ENCODE measurements at regions not wholly inside any gene's neighbourhood (a gene's known extent, or its start where the extent isn't known, plus 50 kb on each side); places are given as distances from the start of the nearest gene placed in this dataset.
"Not testable (repeated sequence)": the region's sequence is repeated elsewhere in the genome, so short reads cannot be mapped to it uniquely, and the experiment has no call there.

DNA sequence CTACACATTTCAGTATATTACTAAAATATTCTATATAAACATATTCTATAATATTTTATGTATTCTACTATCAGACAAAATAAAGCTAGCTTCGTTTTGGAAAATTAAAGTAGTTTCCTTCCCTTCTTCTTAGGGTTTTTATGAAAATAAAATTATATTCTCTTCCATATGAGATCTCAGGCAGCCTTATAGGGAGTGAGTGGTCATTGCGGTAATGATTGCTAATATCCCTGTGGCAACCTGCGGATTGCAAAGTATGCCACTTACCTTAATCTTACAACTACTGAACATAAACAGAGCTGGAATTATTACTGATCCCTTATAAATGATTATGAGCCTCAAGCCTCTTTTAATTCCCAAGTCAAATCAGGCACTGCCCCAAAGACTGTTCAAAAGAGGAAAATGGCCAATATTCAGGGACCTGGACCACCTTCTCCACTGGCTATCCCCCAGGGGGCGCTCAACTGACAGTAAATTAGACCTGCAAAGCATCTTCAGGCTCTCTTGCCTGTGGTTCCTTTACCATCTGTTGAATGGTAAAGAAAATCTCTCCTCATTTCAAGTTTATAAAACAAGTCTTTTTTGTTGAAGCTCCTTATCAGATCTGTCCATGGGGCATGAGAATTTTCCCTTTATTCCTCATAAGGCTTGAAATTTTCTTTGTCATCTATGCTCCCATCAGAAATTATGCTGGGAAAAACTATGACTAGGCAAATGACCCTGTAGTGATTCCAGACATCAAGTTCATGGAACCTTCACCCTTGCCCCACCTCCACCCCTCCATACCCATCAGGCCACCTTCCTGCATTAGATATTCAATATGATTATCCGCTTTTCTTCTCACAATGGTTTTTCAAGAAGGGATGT is 163.9 kb downstream of the CEMIP2 start:
- no peaks in the 10 kb centered on the region for H3K36me3 ChIP-seq (replicated peaks; ENCODE audit: insufficient read depth, low read depth)
- DNase-seq (ENCODE audit: low spot score) = peak; percentile 89
- H3K4me1 ChIP-seq (ENCODE audit: insufficient read depth) = no peaks in the 10 kb centered on the region
- no peaks in the 10 kb centered on the region for H4K20me1 ChIP-seq (ENCODE audit: insufficient read depth, poor library complexity, severe bottlenecking)
- no peaks in the 10 kb centered on the region for H3K79me2 ChIP-seq
- no peaks in the 10 kb centered on the region for H3K9me3 ChIP-seq (ENCODE audit: low read depth)
- H3K27ac ChIP-seq = no peak overlapping the region
- WGBS (ENCODE audit: low lambda C conversion rate, missing lambda C conversion rate) = 56% methylated on average over 5 of the region's 5 CpGs
- H3K4me3 ChIP-seq = no peak overlapping the region
- TF ChIP-seq, protein P1, sequence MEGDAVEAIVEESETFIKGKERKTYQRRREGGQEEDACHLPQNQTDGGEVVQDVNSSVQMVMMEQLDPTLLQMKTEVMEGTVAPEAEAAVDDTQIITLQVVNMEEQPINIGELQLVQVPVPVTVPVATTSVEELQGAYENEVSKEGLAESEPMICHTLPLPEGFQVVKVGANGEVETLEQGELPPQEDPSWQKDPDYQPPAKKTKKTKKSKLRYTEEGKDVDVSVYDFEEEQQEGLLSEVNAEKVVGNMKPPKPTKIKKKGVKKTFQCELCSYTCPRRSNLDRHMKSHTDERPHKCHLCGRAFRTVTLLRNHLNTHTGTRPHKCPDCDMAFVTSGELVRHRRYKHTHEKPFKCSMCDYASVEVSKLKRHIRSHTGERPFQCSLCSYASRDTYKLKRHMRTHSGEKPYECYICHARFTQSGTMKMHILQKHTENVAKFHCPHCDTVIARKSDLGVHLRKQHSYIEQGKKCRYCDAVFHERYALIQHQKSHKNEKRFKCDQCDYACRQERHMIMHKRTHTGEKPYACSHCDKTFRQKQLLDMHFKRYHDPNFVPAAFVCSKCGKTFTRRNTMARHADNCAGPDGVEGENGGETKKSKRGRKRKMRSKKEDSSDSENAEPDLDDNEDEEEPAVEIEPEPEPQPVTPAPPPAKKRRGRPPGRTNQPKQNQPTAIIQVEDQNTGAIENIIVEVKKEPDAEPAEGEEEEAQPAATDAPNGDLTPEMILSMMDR (IDR thresholded peaks at IDR 0.05; ENCODE audit: poor library complexity) = peak; percentile 87
- no peak for TF ChIP-seq EZH2phosphoT487 (IDR thresholded peaks at IDR 0.05; ENCODE audit: low read depth, severe bottlenecking, unreplicated experiment)
- no peaks in the 10 kb centered on the region for H3K27me3 ChIP-seq
- no peak overlapping the region for H2AFZ ChIP-seq
- no peaks in the 10 kb centered on the region for H3K9me2 ChIP-seq (replicated peaks; ENCODE audit: insufficient read depth)
- no peak overlapping the region for H3K4me2 ChIP-seq

DNA sequence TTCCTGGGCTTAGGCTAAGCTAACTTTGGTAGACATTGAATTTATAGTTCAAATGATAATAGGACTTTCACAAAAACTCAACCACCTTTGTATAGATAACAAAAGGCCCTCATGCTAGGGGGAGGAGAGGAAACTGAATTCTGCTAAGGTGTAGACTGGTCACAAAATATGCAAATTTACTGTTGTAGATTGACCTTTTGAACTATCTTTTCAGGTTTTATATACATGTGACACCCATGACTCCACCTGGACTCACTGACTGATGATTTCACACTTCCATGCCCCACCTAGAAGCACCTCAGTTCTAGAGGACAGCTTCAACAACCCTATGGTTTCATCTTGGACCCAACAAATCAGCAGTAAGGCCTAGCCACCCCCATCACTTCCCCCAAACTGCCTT is 165.7 kb downstream of the CEMIP2 start:
- Histone ChIP-seq H3K9me3 (ENCODE audit: low read depth) (no peaks in the 10 kb centered on the region), H4K20me1 (ENCODE audit: insufficient read depth, poor library complexity, severe bottlenecking) (no peaks in the 10 kb centered on the region), H3K4me1 (ENCODE audit: insufficient read depth) (no peaks in the 10 kb centered on the region), H3K4me2 (no peak overlapping the region), H3K36me3 (replicated peaks; ENCODE audit: insufficient read depth, low read depth) (no peaks in the 10 kb centered on the region), H3K27ac (no peak overlapping the region), H2AFZ (no peak overlapping the region), H3K79me2 (no peaks in the 10 kb centered on the region), H3K27me3 (no peaks in the 10 kb centered on the region), H3K9me2 (replicated peaks; ENCODE audit: insufficient read depth) (no peaks in the 10 kb centered on the region), H3K4me3 (no peak overlapping the region)
- TF ChIP-seq, protein P1 (IDR thresholded peaks at IDR 0.05; ENCODE audit: poor library complexity) = no peak
- TF ChIP-seq EZH2phosphoT487 (IDR thresholded peaks at IDR 0.05; ENCODE audit: low read depth, severe bottlenecking, unreplicated experiment) (no peak), EZH2 (IDR thresholded peaks at IDR 0.05; ENCODE audit: borderline replicate concordance) (no peak)
- DNase-seq (ENCODE audit: low spot score) = no peak

DNA sequence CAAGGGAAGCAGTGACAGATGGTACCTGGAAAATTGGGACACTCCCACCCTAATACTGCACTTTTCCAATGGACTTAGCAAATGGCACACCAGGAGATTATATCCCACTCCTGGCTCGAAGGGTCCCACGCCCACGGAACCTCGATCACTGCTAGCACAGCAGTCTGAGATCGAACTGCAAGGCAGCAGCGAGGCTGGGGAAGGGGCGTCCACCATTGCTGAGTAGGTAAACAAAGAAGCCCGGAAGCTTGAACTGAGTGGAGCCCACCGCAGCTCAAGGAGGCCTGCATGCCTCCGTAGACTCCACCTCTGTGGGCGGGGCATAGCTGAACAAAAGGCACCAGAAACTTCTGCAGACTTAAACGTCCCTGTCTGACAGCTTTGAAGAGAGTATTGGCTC is 172.6 kb downstream of the CEMIP2 start:
- not testable (repeated sequence) for H3K36me3 ChIP-seq (replicated peaks; ENCODE audit: insufficient read depth, low read depth); H3K4me3 ChIP-seq; H3K27me3 ChIP-seq; H3K4me2 ChIP-seq; H3K79me2 ChIP-seq; H3K9me2 ChIP-seq (replicated peaks; ENCODE audit: insufficient read depth); H3K4me1 ChIP-seq (ENCODE audit: insufficient read depth); H3K9me3 ChIP-seq (ENCODE audit: low read depth); H4K20me1 ChIP-seq (ENCODE audit: insufficient read depth, poor library complexity, severe bottlenecking); H2AFZ ChIP-seq; DNase-seq (ENCODE audit: low spot score); H3K27ac ChIP-seq
- 77% methylated on average over 12 of the region's 12 CpGs for WGBS (ENCODE audit: low lambda C conversion rate, missing lambda C conversion rate)

DNA sequence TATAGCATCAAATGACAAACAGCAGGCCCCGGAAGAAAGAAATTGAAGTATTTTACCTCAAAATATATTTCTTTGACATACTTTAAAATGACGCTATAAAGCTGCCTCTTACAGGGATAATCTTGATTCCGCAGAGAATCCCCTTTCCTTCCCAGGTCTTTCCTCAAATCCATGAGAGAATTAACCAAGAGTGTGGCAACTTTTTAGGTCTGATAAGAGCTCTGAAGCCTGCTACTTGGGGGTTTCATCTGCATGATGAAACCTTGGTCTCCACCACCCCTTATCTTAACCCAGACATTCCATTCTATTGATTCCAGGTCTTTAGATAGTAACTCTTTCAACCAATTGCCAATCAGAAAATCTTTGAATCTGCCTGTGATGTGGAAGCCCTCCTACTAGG is 173.8 kb downstream of the CEMIP2 start:
- Histone ChIP-seq H3K4me3 (no peak overlapping the region), H3K9me2 (replicated peaks; ENCODE audit: insufficient read depth) (no peaks in the 10 kb centered on the region), H3K4me2 (no peak overlapping the region), H3K27ac (no peak overlapping the region), H4K20me1 (ENCODE audit: insufficient read depth, poor library complexity, severe bottlenecking) (no peaks in the 10 kb centered on the region), H3K36me3 (replicated peaks; ENCODE audit: insufficient read depth, low read depth) (no peaks in the 10 kb centered on the region), H2AFZ (no peak overlapping the region), H3K9me3 (ENCODE audit: low read depth) (no peaks in the 10 kb centered on the region), H3K4me1 (ENCODE audit: insufficient read depth) (no peaks in the 10 kb centered on the region), H3K27me3 (no peaks in the 10 kb centered on the region), H3K79me2 (no peaks in the 10 kb centered on the region)
- 49% methylated on average over 3 of the region's 3 CpGs for WGBS (ENCODE audit: low lambda C conversion rate, missing lambda C conversion rate)
- TF ChIP-seq EZH2 (IDR thresholded peaks at IDR 0.05; ENCODE audit: borderline replicate concordance) (no peak), EZH2phosphoT487 (IDR thresholded peaks at IDR 0.05; ENCODE audit: low read depth, severe bottlenecking, unreplicated experiment) (no peak)
- TF ChIP-seq, protein P1 (IDR thresholded peaks at IDR 0.05; ENCODE audit: poor library complexity) = no peak
- DNase-seq (ENCODE audit: low spot score) = no peak

Measured in hepatocyte (in vitro differentiated cells).